ENCODE measurements at regions not wholly inside any gene's neighbourhood (a gene's known extent, or its start where the extent isn't known, plus 50 kb on each side); places are given as distances from the start of the nearest gene placed in this dataset.

- Histone ChIP-seq H3K27me3 (ENCODE audit: control insufficient read depth, insufficient read depth, low read length) (no peaks in the 10 kb centered on the region), H4K20me1 (ENCODE audit: control insufficient read depth, extremely low read depth, insufficient read depth, low read length) (no peaks in the 10 kb centered on the region), H3K79me2 (ENCODE audit: control insufficient read depth, insufficient read depth, low read length) (no peaks in the 10 kb centered on the region), H3K9me3 (ENCODE audit: control insufficient read depth, insufficient read depth, low read depth, low read length) (no peaks in the 10 kb centered on the region), H3K36me3 (ENCODE audit: control insufficient read depth, insufficient read depth, low read length) (no peaks in the 10 kb centered on the region), H3K27ac (ENCODE audit: insufficient read depth, low read length) (no peak overlapping the region), H3K4me3 (replicated peaks in 1 of 4; ENCODE audit: control extremely low read depth in 1 of 4, insufficient read depth in 1 of 4, low read depth in 3 of 4, low read length in 4 of 4) (no peak overlapping the region), H3K4me1 (ENCODE audit: control insufficient read depth, extremely low read depth, insufficient read depth, low read length) (no peaks in the 10 kb centered on the region), H3K9ac (ENCODE audit: insufficient read depth, low read length) (no peak overlapping the region), H3K4me2 (ENCODE audit: extremely low read depth, insufficient read depth, low read length) (no peak overlapping the region), H2AFZ (ENCODE audit: low read length) (no peak overlapping the region)
- no peak for DNase-seq (ENCODE audit: low read depth in 2 of 2)
- TF ChIP-seq CTCF (conservative IDR thresholded peaks at IDR 0.05 in 1 of 2, IDR thresholded peaks at IDR 0.05 in 1 of 2; ENCODE audit: low read depth in 1 of 2, low read length in 2 of 2) = no peak
Observed at GRCh38 chr15:98203872-98204660, 243.6 kb downstream of the ARRDC4 start.

DNA sequence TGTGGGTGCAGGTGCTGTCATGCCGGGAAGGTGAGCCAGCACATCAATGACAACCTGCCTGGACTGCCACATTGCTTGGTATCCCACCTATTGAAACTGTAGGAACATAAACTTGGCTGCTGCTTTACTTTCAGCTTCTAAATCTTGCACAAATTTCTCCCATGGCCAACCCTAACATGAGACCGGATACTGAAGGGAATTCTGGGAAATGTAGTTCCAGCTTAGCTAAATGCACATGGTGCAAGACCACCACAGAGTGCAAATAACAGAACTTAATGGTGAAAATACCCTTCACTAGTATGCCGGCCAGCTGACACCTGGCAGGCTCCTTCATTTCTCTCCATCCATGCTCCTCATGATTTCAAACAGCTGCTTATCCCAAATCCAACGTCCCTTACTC lies 247.4 kb downstream of the ARRDC4 start:
- Histone ChIP-seq H3K36me3 (ENCODE audit: control insufficient read depth, insufficient read depth, low read length) (no peaks in the 10 kb centered on the region), H3K4me1 (ENCODE audit: control insufficient read depth, extremely low read depth, insufficient read depth, low read length) (no peaks in the 10 kb centered on the region), H3K27me3 (ENCODE audit: control insufficient read depth, insufficient read depth, low read length) (no peaks in the 10 kb centered on the region), H3K4me3 (replicated peaks in 1 of 4; ENCODE audit: control extremely low read depth in 1 of 4, insufficient read depth in 1 of 4, low read depth in 3 of 4, low read length in 4 of 4) (no peak overlapping the region), H2AFZ (ENCODE audit: low read length) (no peak overlapping the region), H3K4me2 (ENCODE audit: extremely low read depth, insufficient read depth, low read length) (no peak overlapping the region), H3K79me2 (ENCODE audit: control insufficient read depth, insufficient read depth, low read length) (no peaks in the 10 kb centered on the region), H3K9me3 (ENCODE audit: control insufficient read depth, insufficient read depth, low read depth, low read length) (no peaks in the 10 kb centered on the region), H3K27ac (ENCODE audit: insufficient read depth, low read length) (no peak overlapping the region), H3K9ac (ENCODE audit: insufficient read depth, low read length) (no peak overlapping the region), H4K20me1 (ENCODE audit: control insufficient read depth, extremely low read depth, insufficient read depth, low read length) (no peaks in the 10 kb centered on the region)
- DNase-seq (ENCODE audit: low read depth in 2 of 2) = no peak
- TF ChIP-seq EZH2 (IDR thresholded peaks at IDR 0.05; ENCODE audit: low read length, missing control alignments) (no peak), CTCF (conservative IDR thresholded peaks at IDR 0.05 in 1 of 2, IDR thresholded peaks at IDR 0.05 in 1 of 2; ENCODE audit: low read depth in 1 of 2, low read length in 2 of 2) (no peak)

DNA sequence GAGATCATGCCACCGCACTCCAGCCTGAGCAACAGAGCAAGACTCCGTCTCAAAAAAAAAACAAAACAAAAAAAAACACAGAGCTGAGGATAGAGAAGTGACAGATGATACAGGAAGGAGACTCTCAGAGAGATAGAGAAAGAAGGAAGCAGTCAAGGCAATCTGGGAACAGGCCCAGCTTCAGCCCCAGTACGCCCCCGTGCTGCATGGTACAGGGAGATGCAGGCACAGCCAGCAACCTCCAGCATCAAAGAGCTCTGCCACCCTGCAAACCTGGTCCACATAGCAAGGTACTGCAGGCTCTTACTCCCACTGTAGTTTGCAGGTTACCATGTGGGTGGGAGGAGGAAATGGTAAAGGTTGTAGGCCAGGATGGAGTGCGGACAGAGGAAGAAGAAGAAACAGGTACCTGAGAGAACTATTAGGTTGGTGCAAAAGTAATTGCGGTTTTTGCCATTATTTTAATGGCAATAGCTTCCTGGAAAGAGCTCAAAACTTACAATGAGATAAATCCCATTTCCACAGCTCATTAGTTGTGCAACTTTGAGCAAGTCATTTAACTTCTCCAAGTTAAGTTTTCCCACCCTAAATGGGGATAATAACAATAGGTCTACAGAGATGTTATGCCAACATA lies 253.0 kb downstream of the ARRDC4 start:
- Histone ChIP-seq H3K27me3 (ENCODE audit: control insufficient read depth, insufficient read depth, low read length) (no peaks in the 10 kb centered on the region), H2AFZ (ENCODE audit: low read length) (no peak overlapping the region), H3K36me3 (ENCODE audit: control insufficient read depth, insufficient read depth, low read length) (no peaks in the 10 kb centered on the region), H4K20me1 (ENCODE audit: control insufficient read depth, extremely low read depth, insufficient read depth, low read length) (no peaks in the 10 kb centered on the region), H3K9ac (ENCODE audit: insufficient read depth, low read length) (no peak overlapping the region), H3K4me2 (ENCODE audit: extremely low read depth, insufficient read depth, low read length) (no peak overlapping the region), H3K4me1 (ENCODE audit: control insufficient read depth, extremely low read depth, insufficient read depth, low read length) (no peaks in the 10 kb centered on the region), H3K4me3 (replicated peaks in 1 of 4; ENCODE audit: control extremely low read depth in 1 of 4, insufficient read depth in 1 of 4, low read depth in 3 of 4, low read length in 4 of 4) (no peak overlapping the region), H3K79me2 (ENCODE audit: control insufficient read depth, insufficient read depth, low read length) (no peaks in the 10 kb centered on the region), H3K9me3 (ENCODE audit: control insufficient read depth, insufficient read depth, low read depth, low read length) (no peaks in the 10 kb centered on the region), H3K27ac (ENCODE audit: insufficient read depth, low read length) (no peak overlapping the region)
- no peak for DNase-seq (ENCODE audit: low read depth in 2 of 2)
- no peak for TF ChIP-seq EZH2 (IDR thresholded peaks at IDR 0.05; ENCODE audit: low read length, missing control alignments)
- TF ChIP-seq CTCF (conservative IDR thresholded peaks at IDR 0.05 in 1 of 2, IDR thresholded peaks at IDR 0.05 in 1 of 2; ENCODE audit: low read depth in 1 of 2, low read length in 2 of 2) = no peak
